K562 (cell line): ENCODE measurements at regions not wholly inside any gene's neighbourhood (a gene's known extent, or its start where the extent isn't known, plus 50 kb on each side); places are given as distances from the start of the nearest gene placed in this dataset.

Source experiments
- ATAC-seq: fragments of 200-7000 bp; cut with Tn5 transposase; 3 replicates; pipeline ENCODE4 v1.9.1; 2020; ENCODE audit warnings: moderate library complexity
- BruUV-seq: library from RNA; stranded (reverse); fragments of 400-500 nt; replicated peaks from 2 replicates; lab custom pipeline; 2021; lab: Mats Ljungman, UMichigan
- CTCF ChIA-PET: fragments of 300-600 bp; formaldehyde crosslinking; extraction: SDS; loops from one replicate; lab custom pipeline; 2021; ENCODE audit warnings: low intra/inter-chr PET ratio; lab: Yijun Ruan, JAX
- POLR2A ChIA-PET: fragments of 300-600, 350-650 bp; sonication (Branson Sonifier 250); formaldehyde crosslinking; extraction: SDS; loops from one replicate; lab custom pipeline; 2021; ENCODE audit warnings: antibody characterized with exemption, inconsistent platforms; lab: Yijun Ruan, JAX
- DNase-seq, 4 experiments: peaks; one replicate each; pipeline versions ENCODE4 v3.0.0 to v3.0.0-alpha.2; 2011 to 2018; ENCODE audit warnings: low spot score in 3 of 4, mixed read lengths in 3 of 4; ENCODE audit errors: extremely low read depth in 1 of 4
- FAIRE-seq: peaks from 2 replicates; lab custom pipeline; 2011; peaks lifted over from hg19 to GRCh38; lab: Jason Lieb, UNC
- H2AFZ ChIP-seq: 2 replicates; pipeline ENCODE4 v1.6.0; 2011; ENCODE audit warnings: low read depth, low read length, control low read depth, inconsistent platforms
- H3K27ac ChIP-seq: fragments of 200-600 bp; 3 replicates; pipeline ENCODE4 v1.8.0; 2011; ENCODE audit warnings: low read depth, mild to moderate bottlenecking, control low read depth, inconsistent platforms, low read length, moderate library complexity, mixed read lengths; ENCODE audit errors: extremely low read depth
- H3K27me3 ChIP-seq, 2 experiments: fragments of 300-600 bp in 1 of 2; 2 replicates in 1 of 2; 3 replicates in 1 of 2; pipeline versions ENCODE4 v1.6.0 to v1.8.0; 2011; ENCODE audit warnings: inconsistent platforms in 2 of 2, low read length in 2 of 2, mild to moderate bottlenecking in 1 of 2, mixed read lengths in 1 of 2, moderate library complexity in 1 of 2; ENCODE audit not compliant: control insufficient read depth in 2 of 2, insufficient read depth in 2 of 2
- H3K36me3 ChIP-seq: fragments of 300-600 bp; 3 replicates; pipeline ENCODE4 v1.8.0; 2011; ENCODE audit warnings: mild to moderate bottlenecking, low read length, inconsistent platforms; ENCODE audit not compliant: control insufficient read depth, insufficient read depth
- H3K4me1 ChIP-seq, 2 experiments: fragments of 200-600 bp in 1 of 2; replicated peaks in 1 of 2; 2 replicates in 1 of 2; 3 replicates in 1 of 2; pipeline versions ENCODE4 v1.5.1 to v1.8.0; 2011; ENCODE audit warnings: inconsistent platforms in 2 of 2, low read length in 2 of 2, mild to moderate bottlenecking in 1 of 2, mixed read lengths in 1 of 2, moderate library complexity in 1 of 2; ENCODE audit not compliant: control insufficient read depth in 2 of 2, insufficient read depth in 2 of 2
- H3K4me2 ChIP-seq: 2 replicates; pipeline ENCODE4 v1.6.1; 2011; ENCODE audit warnings: low read length, control low read depth, inconsistent platforms, mixed read lengths; ENCODE audit not compliant: insufficient read depth
- H3K4me3 ChIP-seq: fragments of 200-600 bp; sonication (generic), shearing (Covaris generic); 2 replicates; pipeline ENCODE4 v1.5.1; 2016; ENCODE audit warnings: control low read depth, inconsistent platforms
- H3K79me2 ChIP-seq: fragments of 200-600 bp; 3 replicates; pipeline ENCODE4 v1.8.0; 2011; ENCODE audit warnings: low read length, inconsistent platforms; ENCODE audit not compliant: control insufficient read depth, insufficient read depth
- H3K9ac ChIP-seq, 2 experiments: 2 replicates each; pipeline versions ENCODE4 v1.6.0 to v1.6.1; 2011; ENCODE audit warnings: low read depth in 2 of 2, low read length in 2 of 2, control low read depth in 1 of 2, inconsistent platforms in 1 of 2, mild to moderate bottlenecking in 1 of 2, mixed read lengths in 1 of 2; ENCODE audit not compliant: insufficient read depth in 1 of 2
- H3K9me1 ChIP-seq: one replicate; pipeline ENCODE4 v1.6.0; 2011; ENCODE audit warnings: inconsistent platforms, mild to moderate bottlenecking, low read length, moderate library complexity; ENCODE audit not compliant: control insufficient read depth, insufficient read depth
- H3K9me3 ChIP-seq: replicated peaks from 2 replicates; pipeline ENCODE4 v1.5.1; 2011; ENCODE audit warnings: low read depth, low read length, inconsistent platforms; ENCODE audit not compliant: control insufficient read depth, insufficient read depth
- H4K20me1 ChIP-seq: replicated peaks from 2 replicates; pipeline ENCODE4 v1.6.1; 2011; ENCODE audit warnings: low read length, inconsistent platforms, mixed read lengths; ENCODE audit not compliant: control insufficient read depth, insufficient read depth
- C11orf30 ChIP-seq: fragments of 450-650 bp; IDR thresholded peaks from 2 replicates; pipeline ENCODE4 v1.6.1; 2016; ENCODE audit warnings: low read depth, mild to moderate bottlenecking
- HLTF ChIP-seq: fragments of 450-650 bp; IDR thresholded peaks from 2 replicates; pipeline ENCODE4 v1.6.1; 2016
- ID3 ChIP-seq, 2 experiments: fragments of 250-450 bp in 1 of 2; fragments of 450-650 bp in 1 of 2; sonication (Bioruptor Pico) in 1 of 2; IDR thresholded peaks; 2 replicates each; pipeline versions ENCODE4 v1.6.1 to v1.8.0; 2016 to 2021; ENCODE audit warnings: mild to moderate bottlenecking in 2 of 2, moderate library complexity in 2 of 2, missing compliant biosample characterization in 1 of 2, missing genetic modification characterization in 1 of 2
- WGBS: fragments of 100-300 bp; shearing (Covaris generic); methylation state at CpG from one replicate; pipeline ENCODE4 v1.1.6; 2016; ENCODE audit warnings: low coverage, mixed read lengths; ENCODE audit not compliant: insufficient coverage; ENCODE audit errors: missing lambda C conversion rate; 5-methylcytosine and 5-hydroxymethylcytosine counted together
- in situ Hi-C: fragments of 300-500 bp; cut with MboI; formaldehyde crosslinking; loops from 4 replicates; pipeline ENCODE4 v1.15.0; 2018; ENCODE audit warnings: inconsistent platforms, mixed read lengths
- intact Hi-C: fragments of 100-400 bp; cut with micrococcal nuclease; formaldehyde crosslinking; loops from 2 replicates; pipeline ENCODE4 v1.14.2; 2022
- TF ChIP-seq, protein P1 (sequence below): fragments of 450-650 bp; IDR thresholded peaks from 2 replicates; pipeline ENCODE4 v1.7.0; 2016; ENCODE audit warnings: borderline replicate concordance

GRCh38 chr13:19329365-19329764 lies 147.7 kb upstream of the TUBA3C start:
- Histone ChIP-seq H3K9me1 (no peaks in the 10 kb centered on the region), H3K9ac (no peak overlapping the region), H2AFZ (no peak overlapping the region), H3K4me1 (no peaks in the 10 kb centered on the region), H3K4me2 (no peak overlapping the region), H3K4me3 (no peak overlapping the region), H3K36me3 (no peaks in the 10 kb centered on the region), H4K20me1 (no peaks in the 10 kb centered on the region), H3K27me3 (no peaks in the 10 kb centered on the region), H3K27ac (no peak overlapping the region), H3K9me3 (no peaks in the 10 kb centered on the region), H3K79me2 (no peaks in the 10 kb centered on the region)
- 3% methylated on average over 3 of the region's 3 CpGs for WGBS
- intact Hi-C loops, result no loop called here
- CTCF ChIA-PET, result no interaction called here
- DNase-seq (no peak), ATAC-seq (no peak), FAIRE-seq (no peak)
- in situ Hi-C loops, result no loop called here
- no TSS peak for BruUV-seq
- TF ChIP-seq, protein P1, sequence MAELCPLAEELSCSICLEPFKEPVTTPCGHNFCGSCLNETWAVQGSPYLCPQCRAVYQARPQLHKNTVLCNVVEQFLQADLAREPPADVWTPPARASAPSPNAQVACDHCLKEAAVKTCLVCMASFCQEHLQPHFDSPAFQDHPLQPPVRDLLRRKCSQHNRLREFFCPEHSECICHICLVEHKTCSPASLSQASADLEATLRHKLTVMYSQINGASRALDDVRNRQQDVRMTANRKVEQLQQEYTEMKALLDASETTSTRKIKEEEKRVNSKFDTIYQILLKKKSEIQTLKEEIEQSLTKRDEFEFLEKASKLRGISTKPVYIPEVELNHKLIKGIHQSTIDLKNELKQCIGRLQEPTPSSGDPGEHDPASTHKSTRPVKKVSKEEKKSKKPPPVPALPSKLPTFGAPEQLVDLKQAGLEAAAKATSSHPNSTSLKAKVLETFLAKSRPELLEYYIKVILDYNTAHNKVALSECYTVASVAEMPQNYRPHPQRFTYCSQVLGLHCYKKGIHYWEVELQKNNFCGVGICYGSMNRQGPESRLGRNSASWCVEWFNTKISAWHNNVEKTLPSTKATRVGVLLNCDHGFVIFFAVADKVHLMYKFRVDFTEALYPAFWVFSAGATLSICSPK, result no peak
- TF ChIP-seq HLTF, result no peak
- POLR2A ChIA-PET, result no interaction called here

DNA sequence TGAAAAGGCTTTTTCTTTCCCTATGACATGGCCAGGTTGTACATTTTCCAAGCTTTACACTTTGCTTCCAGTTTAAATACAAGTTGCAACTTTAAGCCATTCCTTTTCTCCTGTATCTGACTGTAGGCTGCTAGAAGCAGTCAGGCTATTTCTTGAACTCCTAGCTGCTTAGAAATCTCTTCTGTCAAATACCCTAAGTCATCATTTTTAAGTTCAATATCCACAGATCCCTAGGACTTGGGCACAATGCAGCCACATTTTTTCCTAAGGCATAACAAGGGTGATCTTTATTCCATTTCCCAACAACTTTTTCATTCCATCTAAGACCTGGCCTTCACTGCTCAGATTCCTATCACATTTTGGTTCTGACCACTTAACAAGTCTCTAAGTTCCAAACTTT lies 142.7 kb upstream of the TUBA3C start:
- BruUV-seq, result no TSS peak

More for the DNA sequence above, 142.7 kb upstream of the TUBA3C start:
- Histone ChIP-seq H3K4me1 (no peaks in the 10 kb centered on the region), H3K27ac (no peak overlapping the region), H3K9me1 (no peaks in the 10 kb centered on the region), H3K9me3 (no peaks in the 10 kb centered on the region), H3K4me2 (no peak overlapping the region), H3K79me2 (no peaks in the 10 kb centered on the region), H3K27me3 (no peaks in the 10 kb centered on the region), H3K36me3 (no peaks in the 10 kb centered on the region), H2AFZ (no peak overlapping the region), H3K9ac (no peak overlapping the region), H4K20me1 (no peaks in the 10 kb centered on the region), H3K4me3 (no peak overlapping the region)
- intact Hi-C loops, result no loop called here
- no peak for FAIRE-seq
- ChIA-PET CTCF (no interaction called here), POLR2A (no interaction called here)
- TF ChIP-seq ID3 (CRISPR knock-in tag; IDR thresholded peaks at IDR 0.05) (no peak), ID3 (tag; IDR thresholded peaks at IDR 0.05) (no peak), C11orf30 (0 out of 2 replicates have a peak, but pooled peaks have one; percentile 11)
- no peak for ATAC-seq
- in situ Hi-C loops, result no loop called here
- DNase-seq, result no peak
